PC-9 (cell line): ENCODE measurements at regions not wholly inside any gene's neighbourhood (a gene's known extent, or its start where the extent isn't known, plus 50 kb on each side); places are given as distances from the start of the nearest gene placed in this dataset.

Source experiments
- BruUV-seq: library from RNA; stranded (reverse); fragments of 400-500 nt; replicated peaks from 2 replicates; lab custom pipeline; 2021; lab: Mats Ljungman, UMichigan
- CTCF ChIA-PET: fragments of 300-600 bp; sonication (Branson Sonifier 250); formaldehyde crosslinking; loops from one replicate; lab custom pipeline; 2022; ENCODE audit warnings: antibody characterized with exemption; lab: Charles Lee
- POLR2A ChIA-PET: fragments of 300-600 bp; sonication (Branson Sonifier 250); formaldehyde crosslinking; loops from one replicate; lab custom pipeline; 2022; ENCODE audit warnings: antibody characterized with exemption; ENCODE audit not compliant: unreplicated experiment; lab: Charles Lee
- DNase-seq, 2 experiments: peaks; one replicate each; pipeline versions ENCODE4 v3.0.0 to v3.0.0-alpha.2; 2015 to 2022; ENCODE audit warnings: mixed read lengths in 1 of 2
- H2AFZ ChIP-seq: fragments of 200-600 bp; sonication (generic); 2 replicates; pipeline ENCODE4 v1.8.1; 2017; ENCODE audit warnings: antibody characterized with exemption
- H3F3A ChIP-seq: fragments of 200-600 bp; sonication (generic); 2 replicates; pipeline ENCODE4 v1.8.1; 2017; ENCODE audit warnings: antibody characterized with exemption, mild to moderate bottlenecking, low read depth; ENCODE audit not compliant: insufficient read depth
- H3K27ac ChIP-seq: fragments of 200-600 bp; sonication (generic); 2 replicates; pipeline ENCODE4 v1.6.1; 2016; ENCODE audit warnings: mixed run types
- H3K27me3 ChIP-seq: fragments of 200-600 bp; sonication (generic); 2 replicates; pipeline ENCODE4 v1.6.1; 2016; ENCODE audit warnings: low read depth, mixed run types; ENCODE audit not compliant: insufficient read depth
- H3K36me3 ChIP-seq: fragments of 200-600 bp; sonication (generic); 2 replicates; pipeline ENCODE4 v1.6.1; 2016; ENCODE audit warnings: low read depth, mixed run types
- H3K4me1 ChIP-seq: fragments of 200-600 bp; sonication (generic); replicated peaks from 2 replicates; pipeline ENCODE4 v1.6.1; 2016; ENCODE audit warnings: mixed run types; ENCODE audit not compliant: insufficient read depth
- H3K4me2 ChIP-seq: fragments of 200-600 bp; sonication (generic); 2 replicates; pipeline ENCODE4 v1.6.1; 2017; ENCODE audit warnings: mixed run types
- H3K4me3 ChIP-seq: fragments of 200-600 bp; sonication (generic); 2 replicates; pipeline ENCODE4 v1.6.1; 2016; ENCODE audit warnings: mixed run types
- H3K79me2 ChIP-seq: fragments of 200-600 bp; sonication (generic); 2 replicates; pipeline ENCODE4 v1.6.1; 2017; ENCODE audit warnings: low read depth, mixed run types
- H3K9me2 ChIP-seq: fragments of 200-600 bp; sonication (generic); 2 replicates; pipeline ENCODE4 v1.8.1; 2017; ENCODE audit warnings: mild to moderate bottlenecking; ENCODE audit not compliant: insufficient read depth
- H3K9me3 ChIP-seq: fragments of 200-600 bp; sonication (generic); 2 replicates; pipeline ENCODE4 v1.8.1; 2016; ENCODE audit warnings: low read depth; ENCODE audit not compliant: insufficient read depth
- H4K20me1 ChIP-seq: fragments of 200-600 bp; sonication (generic); 2 replicates; pipeline ENCODE4 v1.8.1; 2017; ENCODE audit not compliant: insufficient read depth
- EZH2 ChIP-seq: fragments of 200-600 bp; sonication (generic); IDR thresholded peaks from 2 replicates; pipeline ENCODE4 v1.8.0; 2017; ENCODE audit warnings: antibody characterized with exemption, low read depth
- intact Hi-C: fragments of 100-400 bp; cut with micrococcal nuclease; formaldehyde crosslinking; loops from one replicate; pipeline ENCODE4 v1.10.0; 2022; ENCODE audit not compliant: unreplicated experiment
- TF ChIP-seq, protein P1 (sequence below): fragments of 200-600 bp; sonication (generic); conservative IDR thresholded peaks from 2 replicates; pipeline ENCODE4 v1.6.1; 2017; ENCODE audit warnings: mixed run types, antibody characterized with exemption, mild to moderate bottlenecking, moderate library complexity

GRCh38 chr11:27777033-27777432, 76.8 kb upstream of the BDNF start:
- no peaks in the 10 kb centered on the region for H3K9me2 ChIP-seq
- no peak for DNase-seq
- no peak overlapping the region for H3K4me3 ChIP-seq
- intact Hi-C loops: no loop called here
- H3K27ac ChIP-seq: no peak overlapping the region
- TF ChIP-seq EZH2: no peak
- TF ChIP-seq, protein P1, sequence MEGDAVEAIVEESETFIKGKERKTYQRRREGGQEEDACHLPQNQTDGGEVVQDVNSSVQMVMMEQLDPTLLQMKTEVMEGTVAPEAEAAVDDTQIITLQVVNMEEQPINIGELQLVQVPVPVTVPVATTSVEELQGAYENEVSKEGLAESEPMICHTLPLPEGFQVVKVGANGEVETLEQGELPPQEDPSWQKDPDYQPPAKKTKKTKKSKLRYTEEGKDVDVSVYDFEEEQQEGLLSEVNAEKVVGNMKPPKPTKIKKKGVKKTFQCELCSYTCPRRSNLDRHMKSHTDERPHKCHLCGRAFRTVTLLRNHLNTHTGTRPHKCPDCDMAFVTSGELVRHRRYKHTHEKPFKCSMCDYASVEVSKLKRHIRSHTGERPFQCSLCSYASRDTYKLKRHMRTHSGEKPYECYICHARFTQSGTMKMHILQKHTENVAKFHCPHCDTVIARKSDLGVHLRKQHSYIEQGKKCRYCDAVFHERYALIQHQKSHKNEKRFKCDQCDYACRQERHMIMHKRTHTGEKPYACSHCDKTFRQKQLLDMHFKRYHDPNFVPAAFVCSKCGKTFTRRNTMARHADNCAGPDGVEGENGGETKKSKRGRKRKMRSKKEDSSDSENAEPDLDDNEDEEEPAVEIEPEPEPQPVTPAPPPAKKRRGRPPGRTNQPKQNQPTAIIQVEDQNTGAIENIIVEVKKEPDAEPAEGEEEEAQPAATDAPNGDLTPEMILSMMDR: no peak
- no peaks in the 10 kb centered on the region for H3K79me2 ChIP-seq
- H3K27me3 ChIP-seq: no peaks in the 10 kb centered on the region
- no peaks in the 10 kb centered on the region for H3K4me1 ChIP-seq
- H3F3A ChIP-seq: no peaks in the 10 kb centered on the region
- POLR2A ChIA-PET: no interaction called here
- BruUV-seq: no TSS peak
- no peaks in the 10 kb centered on the region for H3K36me3 ChIP-seq
- CTCF ChIA-PET: no interaction called here
- H3K9me3 ChIP-seq: no peaks in the 10 kb centered on the region
- H2AFZ ChIP-seq: no peak overlapping the region
- no peak overlapping the region for H3K4me2 ChIP-seq
- H4K20me1 ChIP-seq: no peaks in the 10 kb centered on the region

DNA sequence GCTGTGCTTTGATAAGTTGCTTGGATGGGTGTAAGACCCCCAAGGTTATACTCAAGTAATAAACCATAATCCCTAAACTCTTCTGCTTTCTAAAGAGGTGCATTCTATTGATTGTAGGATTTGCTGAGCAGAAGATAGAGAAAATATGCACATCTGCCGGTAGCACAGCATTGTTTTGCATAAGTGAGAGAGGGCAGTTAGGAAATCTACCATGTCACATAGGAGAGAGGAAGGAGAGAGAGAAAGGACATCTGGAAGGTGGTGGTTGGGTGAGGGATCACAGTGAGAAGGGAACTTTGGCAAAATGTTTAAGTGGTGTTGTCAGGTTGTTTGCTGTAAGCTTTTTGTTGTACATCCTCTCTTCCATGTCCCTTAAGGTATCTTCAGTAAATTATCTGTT, 73.6 kb upstream of the BDNF start:
- CTCF ChIA-PET: no interaction called here
- no peak overlapping the region for H3K4me2 ChIP-seq

DNA sequence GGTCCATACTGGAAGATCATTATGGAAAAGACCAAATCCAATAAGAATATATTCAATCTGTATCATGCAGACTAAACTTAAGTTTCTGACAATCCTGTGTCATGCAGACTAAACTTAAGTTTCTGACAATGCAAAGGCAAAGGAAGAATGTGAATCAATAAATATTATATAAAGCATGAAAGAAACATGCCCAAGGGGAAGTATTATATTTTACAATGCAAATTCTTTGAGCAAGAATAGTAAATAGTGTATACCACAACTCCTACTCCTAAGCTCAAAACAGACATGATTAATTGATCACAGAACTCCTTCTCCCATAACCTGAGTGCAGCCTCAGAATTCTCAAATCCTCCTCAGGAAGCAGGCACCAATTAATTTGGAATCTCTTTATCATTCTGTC, 71.3 kb upstream of the BDNF start:
- H4K20me1 ChIP-seq: no peaks in the 10 kb centered on the region
- no peak for TF ChIP-seq EZH2
- TF ChIP-seq, protein P1: no peak
- no peak overlapping the region for H2AFZ ChIP-seq
- no peak overlapping the region for H3K4me3 ChIP-seq
- H3K4me1 ChIP-seq: peaks cover 12% of the 10 kb centered on the region
- no peaks in the 10 kb centered on the region for H3F3A ChIP-seq
- DNase-seq: no peak
- no peak overlapping the region for H3K27ac ChIP-seq
- no peaks in the 10 kb centered on the region for H3K9me3 ChIP-seq
- POLR2A ChIA-PET: no interaction called here
- intact Hi-C loops: no loop called here
- H3K4me2 ChIP-seq: no peak overlapping the region
- no peaks in the 10 kb centered on the region for H3K9me2 ChIP-seq
- CTCF ChIA-PET: no interaction called here
- no TSS peak for BruUV-seq
- no peaks in the 10 kb centered on the region for H3K79me2 ChIP-seq
- no peaks in the 10 kb centered on the region for H3K27me3 ChIP-seq
- H3K36me3 ChIP-seq: no peaks in the 10 kb centered on the region

More for the DNA sequence above, 73.6 kb upstream of the BDNF start:
- no TSS peak for BruUV-seq
- TF ChIP-seq, protein P1: no peak
- no peak for TF ChIP-seq EZH2
- H3F3A ChIP-seq: no peaks in the 10 kb centered on the region
- H4K20me1 ChIP-seq: no peaks in the 10 kb centered on the region
- H3K36me3 ChIP-seq: no peaks in the 10 kb centered on the region
- POLR2A ChIA-PET: no interaction called here
- no peak overlapping the region for H3K4me3 ChIP-seq
- intact Hi-C loops: no loop called here
- H3K27me3 ChIP-seq: no peaks in the 10 kb centered on the region
- no peak overlapping the region for H2AFZ ChIP-seq
- no peaks in the 10 kb centered on the region for H3K9me3 ChIP-seq
- H3K27ac ChIP-seq: no peak overlapping the region
- DNase-seq: no peak
- H3K79me2 ChIP-seq: no peaks in the 10 kb centered on the region
- no peaks in the 10 kb centered on the region for H3K9me2 ChIP-seq
- H3K4me1 ChIP-seq: peaks cover 12% of the 10 kb centered on the region
